Left ventricle myocardium inferior (tissue), 1 donor: ENCODE measurements at regions not wholly inside any gene's neighbourhood (a gene's known extent, or its start where the extent isn't known, plus 50 kb on each side); places are given as distances from the start of the nearest gene placed in this dataset.
"Not testable (repeated sequence)": the region's sequence is repeated elsewhere in the genome, so short reads cannot be mapped to it uniquely, and the experiment has no call there.

Source experiments
- DNase-seq: peaks from one replicate; pipeline ENCODE4 v3.0.0-alpha.2; 2020
- H3K27ac ChIP-seq: fragments of 200-600 bp; replicated peaks from 2 replicates; pipeline ENCODE4 v1.8.0; 2021
- H3K27me3 ChIP-seq: fragments of 200-600 bp; 2 replicates; pipeline ENCODE4 v1.8.0; 2021; ENCODE audit warnings: low read depth
- H3K36me3 ChIP-seq: fragments of 200-600 bp; 2 replicates; pipeline ENCODE4 v1.8.0; 2021
- H3K4me1 ChIP-seq: fragments of 200-600 bp; 2 replicates; pipeline ENCODE4 v1.8.0; 2021
- H3K4me3 ChIP-seq: fragments of 200-600 bp; 2 replicates; pipeline ENCODE4 v1.8.0; 2021; ENCODE audit warnings: mild to moderate bottlenecking, moderate library complexity
- H3K9me3 ChIP-seq: fragments of 200-600 bp; replicated peaks from 2 replicates; pipeline ENCODE4 v1.8.0; 2021
- intact Hi-C: fragments of 100-400 bp; cut with micrococcal nuclease; formaldehyde crosslinking; loops from one replicate; pipeline ENCODE4 v1.11.0; 2022
- TF ChIP-seq, protein P1 (sequence below): fragments of 200-600 bp; IDR thresholded peaks from 2 replicates; pipeline ENCODE4 v1.8.0; 2021; ENCODE audit warnings: antibody characterized with exemption, mild to moderate bottlenecking, borderline replicate concordance
- donor health status: DM: no; HTN: yes; CAD: no; lungs with severe emphysema.

DNA sequence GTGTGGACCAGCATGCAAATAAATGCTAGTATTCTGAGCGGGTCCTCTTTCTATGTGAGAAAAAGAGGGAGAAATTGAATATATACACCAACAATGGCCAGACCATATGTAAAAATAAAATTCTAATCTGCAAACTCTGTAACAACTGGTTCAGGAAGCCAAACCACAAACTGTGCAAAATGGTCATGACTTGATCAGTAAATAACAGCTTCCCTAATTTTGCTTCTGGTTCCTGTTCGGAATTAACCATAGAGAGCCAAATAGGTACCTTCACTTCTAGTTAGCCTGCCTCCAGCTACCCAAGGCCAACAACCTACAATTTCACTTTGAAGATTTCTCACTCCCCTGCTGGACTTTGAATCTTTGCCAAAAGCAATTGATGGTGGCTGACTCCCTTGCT is 1313.2 kb downstream of the ADGRL3 start:
- Histone ChIP-seq H3K27ac (no peak overlapping the region), H3K36me3 (no peaks in the 10 kb centered on the region), H3K4me3 (no peak overlapping the region), H3K4me1 (no peaks in the 10 kb centered on the region), H3K9me3 (peaks cover 4% of the 10 kb centered on the region), H3K27me3 (no peaks in the 10 kb centered on the region)
- intact Hi-C loops: no loop called here
- no peak for DNase-seq
- TF ChIP-seq, protein P1, sequence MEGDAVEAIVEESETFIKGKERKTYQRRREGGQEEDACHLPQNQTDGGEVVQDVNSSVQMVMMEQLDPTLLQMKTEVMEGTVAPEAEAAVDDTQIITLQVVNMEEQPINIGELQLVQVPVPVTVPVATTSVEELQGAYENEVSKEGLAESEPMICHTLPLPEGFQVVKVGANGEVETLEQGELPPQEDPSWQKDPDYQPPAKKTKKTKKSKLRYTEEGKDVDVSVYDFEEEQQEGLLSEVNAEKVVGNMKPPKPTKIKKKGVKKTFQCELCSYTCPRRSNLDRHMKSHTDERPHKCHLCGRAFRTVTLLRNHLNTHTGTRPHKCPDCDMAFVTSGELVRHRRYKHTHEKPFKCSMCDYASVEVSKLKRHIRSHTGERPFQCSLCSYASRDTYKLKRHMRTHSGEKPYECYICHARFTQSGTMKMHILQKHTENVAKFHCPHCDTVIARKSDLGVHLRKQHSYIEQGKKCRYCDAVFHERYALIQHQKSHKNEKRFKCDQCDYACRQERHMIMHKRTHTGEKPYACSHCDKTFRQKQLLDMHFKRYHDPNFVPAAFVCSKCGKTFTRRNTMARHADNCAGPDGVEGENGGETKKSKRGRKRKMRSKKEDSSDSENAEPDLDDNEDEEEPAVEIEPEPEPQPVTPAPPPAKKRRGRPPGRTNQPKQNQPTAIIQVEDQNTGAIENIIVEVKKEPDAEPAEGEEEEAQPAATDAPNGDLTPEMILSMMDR: no peak

DNA sequence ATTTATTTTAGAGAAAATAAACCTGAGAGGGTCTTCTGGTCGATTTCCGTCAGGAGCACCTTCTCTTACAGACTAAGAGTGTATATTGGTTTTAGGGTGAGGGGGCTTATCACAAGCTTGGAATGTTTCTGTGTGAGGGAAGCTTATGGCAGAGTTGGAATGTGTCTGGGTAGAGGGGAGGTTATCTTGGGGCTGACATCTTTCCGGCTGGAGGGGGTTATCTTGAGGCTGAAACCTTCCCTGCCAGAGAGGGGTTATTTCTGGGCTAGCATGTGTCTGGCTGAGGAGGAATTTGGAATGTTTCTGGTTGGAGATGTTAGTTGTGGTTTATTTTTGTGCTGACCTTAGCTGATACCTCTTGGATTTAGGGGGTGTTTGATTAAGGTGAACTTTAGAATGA is 1312.1 kb downstream of the ADGRL3 start:
- Histone ChIP-seq H3K4me1 (no peaks in the 10 kb centered on the region), H3K27ac (no peak overlapping the region), H3K9me3 (peaks cover 4% of the 10 kb centered on the region), H3K27me3 (no peaks in the 10 kb centered on the region), H3K36me3 (no peaks in the 10 kb centered on the region), H3K4me3 (no peak overlapping the region)
- DNase-seq: no peak
- intact Hi-C loops: no loop called here
- TF ChIP-seq, protein P1: no peak

DNA sequence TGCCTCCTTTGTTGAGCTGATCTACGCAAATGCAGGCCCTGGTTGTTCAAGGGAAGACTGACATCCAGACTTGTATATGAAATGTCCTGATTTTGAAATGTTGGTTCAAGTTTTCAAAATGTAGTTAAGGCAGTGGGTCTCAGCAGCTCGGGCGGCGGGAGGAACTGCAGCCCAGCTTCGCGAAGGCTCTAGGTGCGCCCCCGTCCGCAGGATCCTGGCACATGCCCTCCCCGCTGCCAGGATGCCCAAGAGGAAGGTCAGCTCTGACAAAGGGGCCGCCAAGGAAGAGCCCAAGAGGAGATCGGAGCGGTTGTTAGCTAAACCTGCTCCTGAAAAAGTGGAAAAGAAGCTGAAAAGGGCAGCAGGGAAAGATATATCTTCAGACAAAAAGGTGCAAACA is 1310.1 kb downstream of the ADGRL3 start:
- no peaks in the 10 kb centered on the region for H3K27me3 ChIP-seq
- no peak overlapping the region for H3K27ac ChIP-seq
- no peaks in the 10 kb centered on the region for H3K36me3 ChIP-seq
- intact Hi-C loops: no loop called here
- no peak for DNase-seq
- no peak overlapping the region for H3K4me3 ChIP-seq
- H3K4me1 ChIP-seq: no peaks in the 10 kb centered on the region
- H3K9me3 ChIP-seq: peaks cover 4% of the 10 kb centered on the region
- TF ChIP-seq, protein P1: no peak

DNA sequence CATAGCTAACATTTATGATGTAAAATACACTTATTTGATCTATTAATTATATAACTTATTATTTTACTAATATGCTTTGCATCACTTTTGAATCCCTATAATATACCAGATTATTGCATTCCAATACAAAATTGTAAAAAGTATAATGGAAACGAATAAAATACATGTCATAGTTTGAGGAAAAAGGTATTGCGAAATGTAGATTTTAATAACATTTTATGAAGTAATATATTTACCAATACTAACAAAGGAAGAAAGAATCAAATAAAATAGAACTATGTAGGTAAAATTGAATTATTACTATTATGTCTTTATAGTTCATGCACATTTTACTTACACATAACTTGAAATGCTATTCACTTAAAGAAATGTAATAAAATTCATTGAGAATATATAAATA is 1300.2 kb downstream of the ADGRL3 start:
- H3K27me3 ChIP-seq: no peaks in the 10 kb centered on the region
- H3K9me3 ChIP-seq: no peaks in the 10 kb centered on the region
- H3K27ac ChIP-seq: no peak overlapping the region
- DNase-seq: no peak
- H3K4me1 ChIP-seq: no peaks in the 10 kb centered on the region
- no peak overlapping the region for H3K4me3 ChIP-seq
- intact Hi-C loops: no loop called here
- TF ChIP-seq, protein P1: no peak
- H3K36me3 ChIP-seq: no peaks in the 10 kb centered on the region

DNA sequence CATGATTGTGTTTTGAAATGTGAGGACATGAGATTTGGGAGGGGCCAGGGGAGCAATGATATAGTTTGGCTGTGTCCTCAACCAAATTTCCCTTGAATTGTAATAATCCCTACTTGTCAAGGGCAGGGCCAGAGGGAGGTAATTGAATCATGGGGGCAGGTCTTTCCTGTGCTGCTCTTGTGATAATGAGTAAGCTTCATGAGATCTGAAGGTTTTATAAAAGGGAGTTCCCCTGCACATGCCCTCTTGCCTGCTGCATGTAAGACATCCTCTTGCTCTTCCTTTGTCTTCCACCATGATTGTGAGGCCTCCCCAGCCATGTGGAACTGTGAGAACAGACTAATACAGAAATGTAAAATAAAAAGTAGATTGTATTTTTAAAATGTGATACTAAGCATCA is 1294.9 kb downstream of the ADGRL3 start:
- DNase-seq: no peak

DNA sequence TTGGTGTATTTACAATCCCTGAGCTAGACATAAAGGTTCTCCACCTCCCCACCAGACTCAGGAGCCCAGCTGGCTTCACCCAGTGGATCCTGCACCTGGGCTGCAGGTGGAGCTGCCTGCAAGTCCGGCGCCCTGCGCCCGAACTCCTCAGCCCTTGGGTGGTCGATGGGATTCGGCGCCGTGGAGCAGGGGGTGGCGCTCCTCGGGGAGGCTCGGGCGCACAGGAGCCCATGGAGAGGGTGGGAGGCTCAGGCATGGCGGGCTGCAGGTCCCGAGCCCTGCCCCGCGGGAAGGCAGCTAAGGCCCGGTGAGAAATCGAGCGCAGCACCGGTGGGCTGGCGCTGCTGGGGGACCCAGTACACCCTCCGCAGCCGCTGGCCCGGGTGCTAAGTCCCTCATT is 1291.6 kb downstream of the ADGRL3 start:
- intact Hi-C loops, H3K36me3 ChIP-seq, H3K9me3 ChIP-seq, H3K4me1 ChIP-seq, DNase-seq, H3K27ac ChIP-seq, H3K27me3 ChIP-seq, H3K4me3 ChIP-seq: not testable (repeated sequence)

More for the DNA sequence above, 1294.9 kb downstream of the ADGRL3 start:
- intact Hi-C loops: no loop called here
- Histone ChIP-seq H3K36me3 (no peaks in the 10 kb centered on the region), H3K4me3 (no peak overlapping the region), H3K9me3 (no peaks in the 10 kb centered on the region), H3K4me1 (no peaks in the 10 kb centered on the region), H3K27me3 (no peaks in the 10 kb centered on the region), H3K27ac (no peak overlapping the region)
- TF ChIP-seq, protein P1: no peak
